ENCODE measurements at regions not wholly inside any gene's neighbourhood (a gene's known extent, or its start where the extent isn't known, plus 50 kb on each side); places are given as distances from the start of the nearest gene placed in this dataset.
A peak's percentile ranks its signal among the peaks of the same experiment; 100 is the strongest.

DNA sequence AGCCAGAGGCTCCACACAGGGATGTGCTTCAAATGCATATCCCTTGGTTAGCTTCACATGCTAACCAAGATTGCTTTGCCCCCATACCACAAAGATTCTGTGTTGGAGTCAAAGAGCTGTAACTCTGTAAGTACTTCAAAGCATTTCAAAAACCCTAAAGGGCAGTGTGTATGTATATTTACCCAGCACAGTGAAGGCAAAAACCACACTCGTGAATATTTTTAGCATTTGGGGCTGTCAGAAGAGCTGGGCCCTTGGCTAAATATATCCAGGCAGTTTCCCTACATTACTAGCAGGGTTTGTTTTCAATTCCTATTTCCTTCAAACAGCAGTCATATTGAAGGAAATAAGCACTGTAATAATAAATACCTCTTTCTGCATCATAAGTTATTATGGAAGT is 84.2 kb upstream of the STEAP1B start:
- DNase-seq: no peak

DNA sequence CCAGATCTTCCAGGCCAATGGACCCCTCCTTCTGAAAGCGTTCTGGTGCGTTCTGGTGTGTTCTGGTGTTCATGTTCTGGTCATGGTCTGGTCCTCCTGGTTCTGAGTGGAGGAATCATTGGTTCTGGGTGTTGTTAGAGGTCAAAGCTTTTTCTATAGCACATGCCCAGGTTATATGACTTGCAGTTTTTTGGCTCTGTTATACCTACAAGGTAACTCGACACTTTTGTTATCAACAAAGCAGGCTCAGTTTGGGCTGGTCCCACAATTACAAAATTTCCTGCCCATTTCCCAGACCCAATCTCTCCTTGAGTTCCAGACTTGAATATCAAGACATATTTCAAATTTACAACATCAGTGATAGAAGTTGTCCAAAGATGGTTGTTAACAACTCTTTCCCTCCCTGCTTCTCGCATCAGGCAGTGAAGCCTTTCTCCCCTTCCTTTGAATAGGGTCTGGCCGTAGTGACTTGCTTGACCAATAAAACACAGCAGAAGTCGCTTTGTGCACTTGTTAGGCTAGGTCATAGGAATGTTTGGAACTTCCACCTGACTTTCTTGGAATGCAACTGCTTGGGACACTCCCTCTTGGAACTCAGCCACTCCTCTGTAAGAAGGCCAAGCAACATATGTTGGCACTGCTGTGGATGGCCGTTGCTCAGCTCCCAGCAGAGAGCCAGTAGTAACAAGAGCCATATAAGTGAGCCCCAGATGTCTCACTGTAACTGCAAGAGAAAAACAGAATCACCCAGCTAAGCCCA is 83.1 kb upstream of the STEAP1B start:
- DNase-seq: no peak

DNA sequence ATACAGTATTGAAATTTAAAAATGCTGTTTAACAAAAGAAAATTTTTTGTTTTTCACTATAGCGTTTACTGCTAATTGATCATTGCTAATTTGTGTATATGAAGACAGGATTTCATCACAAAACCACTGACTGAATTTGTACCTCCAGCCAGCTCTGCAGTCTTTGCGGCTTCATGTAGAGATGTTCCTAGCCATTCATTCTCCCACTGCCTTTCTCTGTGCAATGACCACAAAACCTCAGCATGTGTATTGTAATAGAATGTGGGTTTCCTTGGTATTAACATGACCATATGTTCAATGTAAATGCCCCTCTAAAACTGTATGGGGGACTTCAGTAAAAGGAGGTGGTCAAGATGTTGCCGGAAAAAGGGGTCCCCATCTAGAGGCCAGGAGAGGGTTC is 81.1 kb upstream of the STEAP1B start:
- DNase-seq: no peak

DNA sequence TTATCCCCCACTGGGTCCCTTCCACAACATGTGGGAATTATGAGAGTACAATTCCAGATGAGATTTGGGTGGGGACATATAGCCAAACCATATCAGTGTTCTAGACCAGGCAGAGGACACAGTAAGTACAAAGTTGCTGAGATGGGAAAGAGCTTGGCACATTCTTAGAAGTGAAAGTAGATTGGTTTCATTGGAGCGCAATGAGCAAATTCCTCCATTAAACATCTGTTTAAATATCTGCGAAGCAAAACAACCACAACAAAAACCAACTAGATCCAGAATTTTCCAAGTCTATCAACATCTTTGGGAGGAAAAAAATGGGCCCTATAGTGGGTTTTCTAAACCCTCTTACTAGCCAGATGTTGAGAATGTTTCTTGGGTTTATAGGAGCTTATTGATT is 80.0 kb upstream of the STEAP1B start:
- DNase-seq: no peak

DNA sequence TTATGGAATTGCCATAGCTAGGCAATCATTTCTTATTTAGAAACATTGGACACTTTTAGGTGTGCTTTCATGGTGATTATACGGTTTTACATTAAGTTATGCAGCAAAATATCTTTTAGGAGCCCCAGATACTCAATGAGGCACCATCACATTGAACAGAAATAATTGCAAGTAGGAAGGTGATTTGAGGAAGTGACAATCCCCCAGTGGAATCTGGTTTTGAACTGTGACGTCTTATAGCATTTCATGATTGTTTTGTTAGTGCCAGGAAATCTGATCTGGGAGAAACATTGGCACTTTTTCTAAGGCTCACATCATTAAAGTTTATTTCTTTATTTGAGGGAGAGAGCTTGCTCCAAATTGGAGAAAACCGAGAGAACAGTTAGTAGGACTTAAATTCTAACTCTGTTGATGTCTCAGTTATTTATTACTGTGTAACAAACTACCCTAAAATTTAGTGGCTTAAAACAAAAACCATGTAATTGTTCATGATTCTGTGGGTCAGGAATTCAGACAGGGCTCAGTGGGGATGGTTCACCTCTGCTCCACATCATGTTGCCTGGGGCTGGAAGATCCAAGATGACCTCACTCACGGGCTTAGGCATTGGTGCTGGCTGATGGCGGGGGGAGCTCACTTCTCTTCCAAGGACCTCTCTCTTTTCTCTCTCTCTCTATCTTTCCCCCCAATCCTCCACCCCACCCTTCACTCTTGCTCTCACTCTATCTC is 78.2 kb upstream of the STEAP1B start:
- DNase-seq: no peak

DNA sequence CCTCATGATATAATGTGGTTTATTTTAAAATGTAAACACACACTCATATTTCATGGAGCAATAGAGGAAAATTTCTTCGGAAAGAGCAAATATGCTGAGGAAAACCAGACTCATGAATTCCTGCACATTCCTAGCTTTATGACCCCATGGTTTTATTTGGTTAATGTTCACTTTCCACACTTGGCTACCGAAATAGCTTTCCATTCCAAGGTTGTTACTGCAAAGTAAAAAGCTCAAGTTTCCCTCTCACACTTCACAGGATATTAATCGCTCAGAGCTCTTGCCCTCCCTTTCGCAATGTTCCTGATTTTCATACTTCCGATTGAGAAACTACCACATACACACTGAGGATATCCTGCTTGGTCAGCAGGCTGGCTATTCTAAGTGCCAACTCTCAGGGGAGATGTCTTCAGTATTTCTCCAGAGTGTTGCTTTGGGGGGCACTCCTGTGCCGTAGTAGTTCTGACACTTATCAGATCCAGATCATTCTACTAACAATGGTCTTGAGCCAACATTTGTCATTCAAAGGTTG is 77.5 kb upstream of the STEAP1B start:
- DNase-seq: no peak

DNA sequence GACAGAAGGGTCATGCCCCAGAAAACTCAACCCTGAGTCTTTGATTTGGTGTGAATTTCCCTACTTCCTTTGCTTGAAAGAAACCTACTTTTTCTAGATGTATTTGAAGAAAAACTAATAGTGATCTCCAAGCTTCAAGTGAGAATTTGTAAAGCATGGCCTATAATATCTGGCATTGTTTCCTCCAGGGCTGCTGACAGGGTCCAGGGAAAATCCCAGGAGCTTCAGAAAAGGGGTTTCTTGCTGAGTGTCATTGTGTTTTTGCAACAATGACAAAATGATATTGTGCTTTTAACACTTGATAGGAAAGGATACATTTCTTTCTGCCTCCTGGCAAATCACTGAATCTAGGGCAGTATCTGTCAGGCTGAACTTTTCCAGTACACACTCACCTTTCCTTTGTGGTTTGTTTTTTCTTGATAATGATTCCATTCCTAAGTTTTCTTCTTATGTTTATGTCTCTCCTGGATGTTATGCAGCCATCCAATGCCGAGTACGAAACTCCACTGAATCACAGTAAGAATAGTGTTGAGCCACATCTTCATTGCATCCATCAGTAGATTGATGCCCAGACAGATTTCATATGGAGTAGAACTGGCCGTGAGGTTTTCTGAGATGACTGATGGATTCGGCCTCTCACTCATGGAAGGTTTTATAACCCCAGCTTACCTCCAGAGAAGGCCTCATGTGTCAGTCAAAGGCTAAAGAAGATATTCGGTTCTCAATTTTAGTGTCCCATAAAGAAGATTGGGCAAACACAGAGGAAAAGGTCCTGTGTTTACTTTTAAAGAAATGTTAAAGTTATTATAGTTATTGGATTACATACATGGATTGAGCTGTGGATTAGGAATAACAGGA is 76.9 kb upstream of the STEAP1B start:
- DNase-seq: no peak

DNA sequence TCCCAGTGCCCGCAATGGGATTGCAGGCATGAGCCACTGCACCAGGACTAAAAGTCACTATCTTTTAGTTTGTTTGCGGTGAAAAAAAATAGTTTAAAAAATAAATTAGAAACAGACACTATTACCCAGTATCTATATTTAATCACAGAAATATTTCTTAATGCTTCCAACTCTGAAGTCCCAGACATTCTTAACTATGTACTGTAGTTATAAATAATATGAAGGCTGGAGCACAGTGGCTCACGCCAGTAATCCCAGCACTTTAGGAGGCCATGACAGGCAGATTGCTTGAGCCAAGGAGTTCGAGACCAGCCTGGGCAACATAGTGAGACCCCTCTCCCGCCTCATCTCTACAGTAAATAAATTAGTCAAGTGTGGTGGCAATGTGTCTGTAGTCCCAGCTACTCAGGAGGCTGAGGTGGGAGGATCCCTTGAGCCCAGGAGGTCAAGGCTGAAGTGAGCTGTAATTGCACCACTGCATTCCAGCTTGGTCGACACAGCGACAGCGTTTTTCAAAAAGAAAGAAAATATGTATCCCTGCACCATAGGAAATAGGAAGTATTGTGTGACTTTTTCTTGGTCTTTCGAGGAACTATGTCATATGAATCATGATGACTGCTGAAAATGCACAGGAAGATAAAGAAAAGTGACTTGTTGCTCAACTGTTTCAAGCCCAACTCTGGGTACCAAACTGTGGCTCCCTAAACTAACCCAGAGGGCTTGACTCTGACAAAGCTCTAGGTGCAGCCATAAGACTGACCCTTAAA is 74.9 kb upstream of the STEAP1B start:
- DNase-seq: no peak

DNA sequence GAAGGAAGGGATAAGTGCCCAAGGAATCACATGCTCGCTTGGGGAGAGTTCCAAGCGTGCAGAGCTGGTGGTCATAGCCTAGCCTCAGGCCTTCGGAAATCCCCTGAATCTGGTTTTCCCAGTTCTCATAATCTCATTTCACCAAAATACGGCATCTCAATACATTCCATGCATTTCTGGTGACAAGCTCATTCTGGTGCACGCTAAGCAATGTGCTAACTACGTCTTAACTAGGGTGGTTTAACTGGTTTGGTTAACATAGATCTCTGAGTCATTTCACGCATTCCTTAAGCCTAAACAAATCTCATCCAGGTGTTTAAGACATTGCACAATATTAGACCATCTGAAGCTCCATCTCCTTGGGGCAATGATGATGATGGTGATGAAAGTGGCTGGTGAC is 72.9 kb upstream of the STEAP1B start:
- no peak for DNase-seq

DNA sequence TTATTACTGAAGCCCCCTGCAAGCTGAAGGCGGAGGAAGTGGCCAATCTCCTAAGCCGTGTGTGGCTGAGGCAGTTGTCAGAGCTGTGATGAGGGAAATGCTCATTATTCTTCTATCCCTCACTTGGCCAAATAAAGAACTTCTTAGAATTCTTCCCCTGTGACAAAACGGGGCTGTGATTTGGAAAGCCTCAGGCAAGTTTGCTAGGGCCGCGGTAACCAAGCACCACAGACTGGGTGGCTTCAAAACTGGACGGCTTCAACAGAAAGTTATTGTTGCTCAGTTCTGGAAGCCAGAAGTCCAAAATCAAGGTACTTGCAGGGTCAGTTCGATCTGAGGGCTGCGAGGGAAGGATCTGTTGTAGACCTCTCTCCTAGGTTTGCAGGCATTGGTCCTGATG is 72.3 kb upstream of the STEAP1B start:
- no peak for DNase-seq

DNA sequence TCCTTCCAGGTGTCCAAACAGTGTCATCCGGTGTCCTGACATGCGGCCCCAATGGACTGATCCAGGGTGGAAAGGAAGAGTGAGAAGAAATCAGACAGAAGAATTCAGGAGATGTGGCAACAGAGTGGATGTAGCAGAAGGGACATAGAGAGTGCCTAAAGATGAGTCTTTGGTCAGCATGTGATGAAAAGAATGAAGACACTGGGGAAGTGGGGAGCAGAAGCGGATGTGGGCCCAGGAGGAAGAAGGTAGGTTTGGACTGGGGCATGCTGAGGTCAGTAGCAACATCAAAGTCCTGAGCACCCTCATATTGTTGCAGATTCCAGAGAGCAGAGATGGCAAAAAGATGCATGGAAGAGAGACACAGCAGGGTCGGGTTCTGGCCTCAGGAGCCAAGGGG is 71.8 kb upstream of the STEAP1B start:
- no peak for DNase-seq

DNA sequence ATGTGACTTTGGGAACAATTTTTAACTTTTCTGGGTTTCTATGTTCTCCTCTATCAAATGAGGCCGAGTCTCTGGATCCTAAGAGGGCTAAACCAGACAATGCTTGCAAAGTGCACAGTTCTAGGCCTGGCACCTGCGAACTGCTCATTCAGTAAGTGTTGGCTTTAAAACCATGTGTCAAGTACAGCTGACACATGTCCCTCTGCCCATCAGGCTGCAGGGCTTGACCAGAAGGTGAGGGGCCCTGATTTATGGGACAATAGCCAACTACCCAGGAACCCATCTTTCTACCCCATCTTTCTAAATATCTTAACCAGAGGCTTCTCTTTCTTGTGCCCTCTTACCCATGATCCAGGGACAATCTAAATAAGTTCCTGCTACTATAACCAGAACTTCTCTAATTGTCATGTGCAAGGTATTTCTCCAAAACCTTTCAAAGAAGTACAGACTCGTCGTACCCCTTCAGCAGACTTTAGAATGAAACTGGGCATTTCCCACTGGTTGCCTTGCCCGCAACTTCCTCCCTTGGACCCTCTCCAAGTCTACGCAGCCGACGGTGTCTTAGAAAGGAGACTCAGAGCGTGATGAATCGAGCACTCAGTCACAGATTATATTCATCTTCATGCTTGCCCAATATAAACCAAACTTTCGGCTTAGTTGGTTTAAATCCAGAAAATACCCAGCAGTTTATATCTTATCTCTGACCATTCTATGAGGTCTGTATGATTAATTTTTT is 69.8 kb upstream of the STEAP1B start:
- peak; percentile 19 for DNase-seq

DNA sequence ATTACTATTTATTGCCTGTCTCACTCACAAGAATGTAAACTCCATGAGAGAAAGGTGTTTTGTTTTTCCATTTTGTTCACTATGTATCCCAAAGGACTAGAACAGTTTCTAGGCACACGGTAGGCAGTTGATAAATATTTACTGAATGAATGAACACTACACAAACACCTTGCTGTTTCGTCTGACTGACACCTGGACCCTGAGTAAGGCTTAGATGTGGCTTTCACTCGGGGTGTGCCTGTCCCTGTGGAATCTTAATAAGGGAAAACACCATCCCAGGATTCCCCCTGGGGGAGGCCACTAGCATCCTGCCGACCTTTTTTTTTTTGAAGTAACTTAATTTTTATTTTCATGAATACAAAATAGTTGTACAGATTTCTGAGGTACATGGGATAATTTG is 66.6 kb upstream of the STEAP1B start:
- no peak for DNase-seq

DNA sequence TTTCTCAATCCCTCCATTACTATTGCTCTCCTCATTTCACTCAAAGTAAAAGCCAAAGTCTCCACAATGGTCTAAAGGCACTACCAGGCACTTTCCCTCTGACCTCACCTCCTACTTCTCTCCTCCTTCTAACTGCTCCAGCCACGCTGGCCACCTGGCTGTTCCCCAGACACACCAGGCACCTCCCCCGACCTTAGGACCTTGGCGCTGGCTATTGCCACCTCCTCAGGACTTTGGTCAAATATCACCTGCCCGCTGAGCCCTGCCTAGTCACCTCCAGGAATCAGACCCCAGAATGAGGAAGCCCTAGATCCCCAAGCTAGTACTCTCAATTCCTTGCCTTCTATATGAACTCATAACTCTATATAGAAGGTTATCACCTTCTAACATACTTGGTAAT is 66.2 kb upstream of the STEAP1B start:
- DNase-seq: no peak

DNA sequence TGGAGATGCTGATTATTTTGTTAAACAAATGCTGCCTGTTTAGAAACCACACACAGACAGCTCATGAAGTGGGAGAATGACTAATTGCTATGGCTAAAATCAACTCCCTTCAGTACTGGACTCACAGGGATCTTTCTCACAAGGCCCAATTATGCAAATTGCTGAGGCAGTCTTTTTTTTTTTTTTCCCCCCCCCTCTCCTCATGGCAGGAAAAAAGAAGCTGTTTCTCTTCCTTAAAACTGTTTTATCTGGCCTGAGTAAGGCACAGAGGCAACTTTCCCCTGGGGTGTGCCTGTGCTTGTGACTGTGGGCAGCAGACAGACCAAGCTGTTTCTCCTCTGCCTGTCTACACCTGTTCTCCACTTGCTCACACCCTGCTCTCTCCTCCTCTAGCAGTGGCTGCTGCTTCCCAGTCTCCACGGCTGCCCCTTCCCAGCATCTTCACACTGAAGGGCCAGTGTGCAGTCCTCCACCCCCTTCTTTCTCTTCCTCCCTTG is 65.4 kb upstream of the STEAP1B start:
- no peak for DNase-seq

DNA sequence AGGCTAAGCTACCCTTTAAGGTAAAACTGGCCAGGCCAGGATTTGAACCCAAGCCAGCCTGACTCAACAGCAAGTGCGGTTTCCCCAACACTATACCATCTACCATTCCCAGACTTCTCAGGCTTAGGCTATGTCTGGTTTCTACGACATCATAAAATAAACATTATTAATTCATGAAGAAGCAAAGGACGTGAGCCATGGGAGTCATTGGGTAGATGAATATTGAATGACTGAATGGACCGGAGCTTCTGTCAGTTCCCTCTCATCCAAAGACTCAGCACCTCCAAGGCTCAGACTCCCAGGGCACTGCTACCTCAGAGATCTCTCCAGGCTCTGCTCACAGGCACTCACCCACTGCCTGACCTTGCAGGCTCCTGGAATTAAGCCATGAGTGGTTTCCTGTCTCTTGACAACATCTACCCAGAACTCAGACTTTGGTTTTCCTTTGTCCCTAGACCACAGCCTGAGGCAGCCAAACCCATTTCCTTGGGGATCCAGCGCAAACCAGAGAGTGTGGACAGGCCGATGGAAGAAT is 64.6 kb upstream of the STEAP1B start:
- no peak for DNase-seq

DNA sequence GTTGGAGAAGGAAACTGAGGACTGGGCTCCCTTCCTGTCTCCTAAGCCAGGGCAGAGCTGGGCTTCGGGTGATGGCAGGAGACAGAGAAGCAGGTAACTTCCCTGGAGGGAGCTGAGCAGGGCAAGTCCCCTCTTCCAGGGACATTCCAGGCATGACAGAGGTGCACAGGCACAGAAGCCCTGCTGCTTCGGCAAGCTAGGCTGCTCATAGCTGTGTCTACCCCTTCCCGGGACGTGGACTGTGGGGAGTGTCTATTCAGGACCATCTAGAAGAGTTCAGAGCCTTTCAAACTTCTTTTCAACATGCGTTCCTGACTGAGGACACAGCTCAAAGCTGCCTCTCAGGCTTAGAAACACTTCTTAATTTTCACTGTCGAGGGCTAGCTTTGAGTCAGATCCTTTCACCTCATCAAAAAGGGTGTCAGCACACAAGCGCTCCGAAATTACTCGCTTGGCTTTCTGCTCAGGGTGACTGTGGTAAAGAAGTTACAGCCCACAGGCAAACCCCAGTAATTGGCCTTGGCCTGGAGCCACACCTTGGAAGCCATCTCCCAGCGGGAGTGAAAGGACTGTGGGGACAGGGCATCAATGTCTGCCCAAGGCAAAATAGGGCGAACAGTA is 63.7 kb upstream of the STEAP1B start:
- no peak for DNase-seq

DNA sequence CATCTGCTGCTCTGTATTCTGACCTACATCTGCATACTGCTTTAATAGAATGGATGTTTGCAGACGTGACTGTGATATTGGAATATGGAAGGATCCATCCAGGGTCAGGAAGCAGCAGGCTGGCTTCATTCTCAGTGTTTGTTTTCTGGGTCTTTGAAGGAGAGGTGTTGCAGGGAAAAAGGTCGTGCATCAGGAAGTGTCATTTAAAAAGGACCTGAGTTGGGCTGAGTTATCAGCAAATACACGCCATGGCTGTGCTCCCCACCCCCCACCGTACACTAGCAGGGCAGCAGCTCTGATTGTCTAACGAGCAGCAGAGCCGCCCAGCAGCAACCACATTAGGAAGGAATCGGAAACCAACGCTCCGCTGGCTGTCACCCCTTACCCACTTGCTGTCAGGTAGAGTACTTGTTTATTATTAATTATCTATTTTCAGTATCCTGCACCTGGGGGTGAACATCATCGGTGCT is 63.1 kb upstream of the STEAP1B start:
- DNase-seq: no peak

DNA sequence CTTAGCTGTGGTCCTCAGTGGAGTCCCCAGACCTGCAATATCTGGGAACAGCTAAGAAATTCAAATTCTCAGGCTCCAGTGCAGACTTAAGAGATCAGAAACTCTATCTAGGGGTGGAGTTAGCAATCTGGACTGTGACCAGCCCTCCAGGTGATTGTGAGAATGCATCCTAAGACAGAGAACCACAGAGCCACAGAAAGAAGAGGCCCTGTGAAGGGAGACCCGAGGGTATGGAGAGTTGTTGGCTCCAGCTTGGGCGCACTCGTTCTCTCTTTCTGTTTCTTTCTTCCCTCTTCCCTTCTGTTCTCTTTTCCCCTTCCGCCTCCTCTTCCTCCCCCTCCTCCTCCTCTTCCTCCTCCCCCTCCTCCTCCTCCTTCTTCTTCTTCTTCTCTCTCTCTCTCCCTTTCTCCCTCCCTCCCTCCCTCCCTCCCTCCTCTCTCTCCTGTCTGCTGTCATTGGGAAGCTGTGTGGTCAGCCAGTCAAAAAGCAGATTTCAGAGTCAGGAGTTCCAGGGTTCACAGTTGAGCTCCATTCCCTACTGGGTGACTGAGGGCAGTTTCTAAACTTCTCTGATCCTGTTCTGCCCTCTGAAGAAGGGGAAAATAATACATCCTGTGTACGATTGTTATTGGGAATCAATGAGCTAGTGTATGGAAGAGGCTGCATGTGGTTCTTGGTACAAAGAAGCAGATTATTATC is 62.1 kb upstream of the STEAP1B start:
- no peak for DNase-seq

DNA sequence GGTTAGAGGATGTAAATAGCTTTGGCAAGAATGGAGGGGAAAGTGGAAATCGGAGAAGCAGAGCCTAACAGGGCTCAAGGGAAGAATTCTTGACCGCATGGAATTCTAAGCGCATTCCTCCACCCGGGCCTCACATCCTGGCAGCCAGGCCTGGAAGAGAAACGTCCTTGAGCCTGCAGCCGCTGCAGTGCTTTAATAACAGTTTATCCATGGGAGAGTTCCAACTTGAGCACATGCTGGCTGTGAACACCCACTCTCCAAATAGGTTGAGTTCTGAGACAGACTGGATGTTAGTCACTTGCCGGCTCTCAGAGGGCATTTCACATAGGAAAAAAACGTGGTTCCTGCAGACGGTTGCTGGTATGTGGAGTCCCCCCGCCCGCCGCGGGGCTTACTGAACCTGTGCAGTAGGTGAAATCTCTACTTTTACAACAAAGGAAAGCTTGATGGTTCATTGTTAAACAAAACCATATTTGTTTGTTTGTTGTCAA is 61.4 kb upstream of the STEAP1B start:
- DNase-seq: no peak

Measured in CD4-positive, alpha-beta T cell treated with Interleukin-21 for 1 hour (primary cell).